ENCODE measurements at regions not wholly inside any gene's neighbourhood (a gene's known extent, or its start where the extent isn't known, plus 50 kb on each side); places are given as distances from the start of the nearest gene placed in this dataset.

DNA sequence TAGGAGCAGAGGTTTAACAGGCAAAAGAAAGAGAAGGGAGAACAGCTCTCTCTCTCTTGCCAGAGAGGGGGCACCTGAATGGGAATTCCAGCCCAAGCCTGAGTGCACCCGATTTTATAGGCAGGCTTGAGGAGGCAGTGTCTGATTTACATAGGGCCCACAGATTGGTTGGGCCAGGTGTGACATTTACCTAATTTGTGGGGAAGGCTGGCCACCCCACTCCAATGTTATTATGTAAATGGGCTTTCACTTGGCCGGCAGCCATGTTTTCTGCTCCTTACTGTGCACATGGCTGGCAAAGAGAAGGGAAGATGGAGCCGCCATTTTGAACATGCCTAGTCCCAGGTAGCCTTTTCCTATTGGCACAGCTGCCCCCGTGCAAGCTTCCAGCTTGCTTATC is 735.5 kb upstream of the AUTS2 start (continued):
- TF ChIP-seq, protein P1, sequence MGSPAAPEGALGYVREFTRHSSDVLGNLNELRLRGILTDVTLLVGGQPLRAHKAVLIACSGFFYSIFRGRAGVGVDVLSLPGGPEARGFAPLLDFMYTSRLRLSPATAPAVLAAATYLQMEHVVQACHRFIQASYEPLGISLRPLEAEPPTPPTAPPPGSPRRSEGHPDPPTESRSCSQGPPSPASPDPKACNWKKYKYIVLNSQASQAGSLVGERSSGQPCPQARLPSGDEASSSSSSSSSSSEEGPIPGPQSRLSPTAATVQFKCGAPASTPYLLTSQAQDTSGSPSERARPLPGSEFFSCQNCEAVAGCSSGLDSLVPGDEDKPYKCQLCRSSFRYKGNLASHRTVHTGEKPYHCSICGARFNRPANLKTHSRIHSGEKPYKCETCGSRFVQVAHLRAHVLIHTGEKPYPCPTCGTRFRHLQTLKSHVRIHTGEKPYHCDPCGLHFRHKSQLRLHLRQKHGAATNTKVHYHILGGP (tag by site-specific recombination; IDR thresholded peaks at IDR 0.05): no peak
- TF ChIP-seq, protein P2, sequence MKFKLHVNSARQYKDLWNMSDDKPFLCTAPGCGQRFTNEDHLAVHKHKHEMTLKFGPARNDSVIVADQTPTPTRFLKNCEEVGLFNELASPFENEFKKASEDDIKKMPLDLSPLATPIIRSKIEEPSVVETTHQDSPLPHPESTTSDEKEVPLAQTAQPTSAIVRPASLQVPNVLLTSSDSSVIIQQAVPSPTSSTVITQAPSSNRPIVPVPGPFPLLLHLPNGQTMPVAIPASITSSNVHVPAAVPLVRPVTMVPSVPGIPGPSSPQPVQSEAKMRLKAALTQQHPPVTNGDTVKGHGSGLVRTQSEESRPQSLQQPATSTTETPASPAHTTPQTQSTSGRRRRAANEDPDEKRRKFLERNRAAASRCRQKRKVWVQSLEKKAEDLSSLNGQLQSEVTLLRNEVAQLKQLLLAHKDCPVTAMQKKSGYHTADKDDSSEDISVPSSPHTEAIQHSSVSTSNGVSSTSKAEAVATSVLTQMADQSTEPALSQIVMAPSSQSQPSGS (tag by site-specific recombination; IDR thresholded peaks at IDR 0.05; ENCODE audit: low read depth): no peak
- TF ChIP-seq BCL11A (tag by site-specific recombination; IDR thresholded peaks at IDR 0.05; ENCODE audit: low read depth): no peak

DNA sequence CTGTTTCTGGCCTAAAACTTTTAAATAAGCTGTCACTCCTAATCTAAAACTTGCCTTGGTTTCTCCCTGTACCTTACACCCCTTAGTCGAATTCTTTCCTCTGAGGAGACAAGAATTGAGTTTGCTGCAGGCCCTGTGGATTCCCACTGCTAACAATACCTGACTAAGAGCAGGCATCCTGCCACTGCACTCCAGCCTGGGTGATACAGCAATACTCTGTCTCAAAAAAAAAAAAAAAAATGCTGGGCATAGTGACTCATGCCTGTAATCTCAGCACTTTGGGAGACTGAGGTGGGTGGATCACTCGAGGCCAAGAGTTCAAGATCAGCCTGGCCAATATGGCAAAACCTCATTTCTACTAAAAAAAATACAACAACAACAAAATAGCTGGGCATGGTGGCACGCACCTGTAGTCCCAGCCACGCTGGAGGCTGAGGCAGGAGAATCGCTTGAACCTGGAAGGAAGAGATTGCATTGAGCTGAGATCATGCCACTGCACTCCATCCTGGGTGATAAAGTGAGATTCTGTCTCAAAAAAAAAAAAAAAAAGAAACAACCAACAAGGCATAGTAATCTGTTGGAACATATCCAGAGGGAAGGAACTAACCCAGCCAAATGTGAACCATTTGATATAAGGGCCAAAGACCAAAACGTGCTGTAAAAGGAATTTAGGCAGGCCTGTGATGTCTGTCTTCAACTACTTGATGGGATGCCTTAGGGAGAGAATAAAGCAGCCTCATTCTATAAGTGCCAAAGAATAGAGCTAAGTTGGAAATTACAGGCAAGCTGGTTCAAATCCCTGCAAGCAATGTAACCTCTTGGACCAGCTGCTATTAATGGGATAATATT is 732.7 kb upstream of the AUTS2 start:
- H3K36me3 ChIP-seq (ENCODE audit: control insufficient read depth in 2 of 2, insufficient read depth in 1 of 2, low read length in 2 of 2): no peaks in the 10 kb centered on the region
- H3K4me1 ChIP-seq (ENCODE audit: control insufficient read depth, insufficient read depth, low read length): no peaks in the 10 kb centered on the region
- H3K9me3 ChIP-seq (ENCODE audit: control insufficient read depth, insufficient read depth, low read depth, low read length): no peaks in the 10 kb centered on the region
- no peak overlapping the region for H3K4me3 ChIP-seq (ENCODE audit: low read depth, low read length)
- no peak for TF ChIP-seq ZNF140 (tag by site-specific recombination; IDR thresholded peaks at IDR 0.05)
- TF ChIP-seq, protein P3, sequence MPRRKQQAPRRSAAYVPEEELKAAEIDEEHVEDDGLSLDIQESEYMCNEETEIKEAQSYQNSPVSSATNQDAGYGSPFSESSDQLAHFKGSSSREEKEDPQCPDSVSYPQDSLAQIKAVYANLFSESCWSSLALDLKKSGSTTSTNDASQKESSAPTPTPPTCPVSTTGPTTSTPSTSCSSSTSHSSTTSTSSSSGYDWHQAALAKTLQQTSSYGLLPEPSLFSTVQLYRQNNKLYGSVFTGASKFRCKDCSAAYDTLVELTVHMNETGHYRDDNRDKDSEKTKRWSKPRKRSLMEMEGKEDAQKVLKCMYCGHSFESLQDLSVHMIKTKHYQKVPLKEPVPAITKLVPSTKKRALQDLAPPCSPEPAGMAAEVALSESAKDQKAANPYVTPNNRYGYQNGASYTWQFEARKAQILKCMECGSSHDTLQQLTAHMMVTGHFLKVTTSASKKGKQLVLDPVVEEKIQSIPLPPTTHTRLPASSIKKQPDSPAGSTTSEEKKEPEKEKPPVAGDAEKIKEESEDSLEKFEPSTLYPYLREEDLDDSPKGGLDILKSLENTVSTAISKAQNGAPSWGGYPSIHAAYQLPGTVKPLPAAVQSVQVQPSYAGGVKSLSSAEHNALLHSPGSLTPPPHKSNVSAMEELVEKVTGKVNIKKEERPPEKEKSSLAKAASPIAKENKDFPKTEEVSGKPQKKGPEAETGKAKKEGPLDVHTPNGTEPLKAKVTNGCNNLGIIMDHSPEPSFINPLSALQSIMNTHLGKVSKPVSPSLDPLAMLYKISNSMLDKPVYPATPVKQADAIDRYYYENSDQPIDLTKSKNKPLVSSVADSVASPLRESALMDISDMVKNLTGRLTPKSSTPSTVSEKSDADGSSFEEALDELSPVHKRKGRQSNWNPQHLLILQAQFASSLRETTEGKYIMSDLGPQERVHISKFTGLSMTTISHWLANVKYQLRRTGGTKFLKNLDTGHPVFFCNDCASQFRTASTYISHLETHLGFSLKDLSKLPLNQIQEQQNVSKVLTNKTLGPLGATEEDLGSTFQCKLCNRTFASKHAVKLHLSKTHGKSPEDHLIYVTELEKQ (tag by site-specific recombination; IDR thresholded peaks at IDR 0.05; ENCODE audit: borderline replicate concordance): no peak
- no peak for TF ChIP-seq ZBTB21 (tag by site-specific recombination; IDR thresholded peaks at IDR 0.05)
- TF ChIP-seq ZFP3 (tag by site-specific recombination; IDR thresholded peaks at IDR 0.05; ENCODE audit: low read depth): no peak
- TF ChIP-seq, protein P4, sequence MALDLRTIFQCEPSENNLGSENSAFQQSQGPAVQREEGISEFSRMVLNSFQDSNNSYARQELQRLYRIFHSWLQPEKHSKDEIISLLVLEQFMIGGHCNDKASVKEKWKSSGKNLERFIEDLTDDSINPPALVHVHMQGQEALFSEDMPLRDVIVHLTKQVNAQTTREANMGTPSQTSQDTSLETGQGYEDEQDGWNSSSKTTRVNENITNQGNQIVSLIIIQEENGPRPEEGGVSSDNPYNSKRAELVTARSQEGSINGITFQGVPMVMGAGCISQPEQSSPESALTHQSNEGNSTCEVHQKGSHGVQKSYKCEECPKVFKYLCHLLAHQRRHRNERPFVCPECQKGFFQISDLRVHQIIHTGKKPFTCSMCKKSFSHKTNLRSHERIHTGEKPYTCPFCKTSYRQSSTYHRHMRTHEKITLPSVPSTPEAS (tag by site-specific recombination; IDR thresholded peaks at IDR 0.05): no peak
- no peak for TF ChIP-seq ZNF146 (tag by site-specific recombination; IDR thresholded peaks at IDR 0.05)
- TF ChIP-seq ZNF76 (tag by site-specific recombination; IDR thresholded peaks at IDR 0.05; ENCODE audit: borderline replicate concordance, low read depth): no peak
- no peak for TF ChIP-seq ZNF184 (tag by site-specific recombination; IDR thresholded peaks at IDR 0.05)
- no peak for TF ChIP-seq ZNF555 (tag by site-specific recombination; conservative IDR thresholded peaks at IDR 0.05)
- TF ChIP-seq ZNF324 (tag by site-specific recombination; IDR thresholded peaks at IDR 0.05): no peak
- TF ChIP-seq ZNF133 (tag by site-specific recombination; IDR thresholded peaks at IDR 0.05): no peak
- no peak for TF ChIP-seq ZNF776 (tag by site-specific recombination; IDR thresholded peaks at IDR 0.05; ENCODE audit: borderline replicate concordance)
- no peak for TF ChIP-seq KLF16 (tag by site-specific recombination; IDR thresholded peaks at IDR 0.05)
- no peak for TF ChIP-seq ZNF433 (tag by site-specific recombination; IDR thresholded peaks at IDR 0.05; ENCODE audit: low read depth)
- no peak for TF ChIP-seq ZNF549 (tag by site-specific recombination; IDR thresholded peaks at IDR 0.05)
- TF ChIP-seq ZXDB (tag by site-specific recombination; IDR thresholded peaks at IDR 0.05): no peak
- TF ChIP-seq ZNF416 (tag by site-specific recombination; IDR thresholded peaks at IDR 0.05): no peak
- TF ChIP-seq, protein P5, sequence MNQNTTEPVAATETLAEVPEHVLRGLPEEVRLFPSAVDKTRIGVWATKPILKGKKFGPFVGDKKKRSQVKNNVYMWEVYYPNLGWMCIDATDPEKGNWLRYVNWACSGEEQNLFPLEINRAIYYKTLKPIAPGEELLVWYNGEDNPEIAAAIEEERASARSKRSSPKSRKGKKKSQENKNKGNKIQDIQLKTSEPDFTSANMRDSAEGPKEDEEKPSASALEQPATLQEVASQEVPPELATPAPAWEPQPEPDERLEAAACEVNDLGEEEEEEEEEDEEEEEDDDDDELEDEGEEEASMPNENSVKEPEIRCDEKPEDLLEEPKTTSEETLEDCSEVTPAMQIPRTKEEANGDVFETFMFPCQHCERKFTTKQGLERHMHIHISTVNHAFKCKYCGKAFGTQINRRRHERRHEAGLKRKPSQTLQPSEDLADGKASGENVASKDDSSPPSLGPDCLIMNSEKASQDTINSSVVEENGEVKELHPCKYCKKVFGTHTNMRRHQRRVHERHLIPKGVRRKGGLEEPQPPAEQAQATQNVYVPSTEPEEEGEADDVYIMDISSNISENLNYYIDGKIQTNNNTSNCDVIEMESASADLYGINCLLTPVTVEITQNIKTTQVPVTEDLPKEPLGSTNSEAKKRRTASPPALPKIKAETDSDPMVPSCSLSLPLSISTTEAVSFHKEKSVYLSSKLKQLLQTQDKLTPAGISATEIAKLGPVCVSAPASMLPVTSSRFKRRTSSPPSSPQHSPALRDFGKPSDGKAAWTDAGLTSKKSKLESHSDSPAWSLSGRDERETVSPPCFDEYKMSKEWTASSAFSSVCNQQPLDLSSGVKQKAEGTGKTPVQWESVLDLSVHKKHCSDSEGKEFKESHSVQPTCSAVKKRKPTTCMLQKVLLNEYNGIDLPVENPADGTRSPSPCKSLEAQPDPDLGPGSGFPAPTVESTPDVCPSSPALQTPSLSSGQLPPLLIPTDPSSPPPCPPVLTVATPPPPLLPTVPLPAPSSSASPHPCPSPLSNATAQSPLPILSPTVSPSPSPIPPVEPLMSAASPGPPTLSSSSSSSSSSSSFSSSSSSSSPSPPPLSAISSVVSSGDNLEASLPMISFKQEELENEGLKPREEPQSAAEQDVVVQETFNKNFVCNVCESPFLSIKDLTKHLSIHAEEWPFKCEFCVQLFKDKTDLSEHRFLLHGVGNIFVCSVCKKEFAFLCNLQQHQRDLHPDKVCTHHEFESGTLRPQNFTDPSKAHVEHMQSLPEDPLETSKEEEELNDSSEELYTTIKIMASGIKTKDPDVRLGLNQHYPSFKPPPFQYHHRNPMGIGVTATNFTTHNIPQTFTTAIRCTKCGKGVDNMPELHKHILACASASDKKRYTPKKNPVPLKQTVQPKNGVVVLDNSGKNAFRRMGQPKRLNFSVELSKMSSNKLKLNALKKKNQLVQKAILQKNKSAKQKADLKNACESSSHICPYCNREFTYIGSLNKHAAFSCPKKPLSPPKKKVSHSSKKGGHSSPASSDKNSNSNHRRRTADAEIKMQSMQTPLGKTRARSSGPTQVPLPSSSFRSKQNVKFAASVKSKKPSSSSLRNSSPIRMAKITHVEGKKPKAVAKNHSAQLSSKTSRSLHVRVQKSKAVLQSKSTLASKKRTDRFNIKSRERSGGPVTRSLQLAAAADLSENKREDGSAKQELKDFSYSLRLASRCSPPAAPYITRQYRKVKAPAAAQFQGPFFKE (tag by site-specific recombination; IDR thresholded peaks at IDR 0.05; ENCODE audit: borderline replicate concordance): no peak
- TF ChIP-seq ZNF510 (tag by site-specific recombination; IDR thresholded peaks at IDR 0.05; ENCODE audit: insufficient replicate concordance): no peak
- POLR2A ChIA-PET: no interaction called here
- no peak overlapping the region for H3K27ac ChIP-seq (ENCODE audit: extremely low read depth, low read depth, low read length)
- CTCF ChIA-PET: no interaction called here

Measured in HEK293 (cell line).